ENCODE measurements at regions not wholly inside any gene's neighbourhood (a gene's known extent, or its start where the extent isn't known, plus 50 kb on each side); places are given as distances from the start of the nearest gene placed in this dataset.

DNA sequence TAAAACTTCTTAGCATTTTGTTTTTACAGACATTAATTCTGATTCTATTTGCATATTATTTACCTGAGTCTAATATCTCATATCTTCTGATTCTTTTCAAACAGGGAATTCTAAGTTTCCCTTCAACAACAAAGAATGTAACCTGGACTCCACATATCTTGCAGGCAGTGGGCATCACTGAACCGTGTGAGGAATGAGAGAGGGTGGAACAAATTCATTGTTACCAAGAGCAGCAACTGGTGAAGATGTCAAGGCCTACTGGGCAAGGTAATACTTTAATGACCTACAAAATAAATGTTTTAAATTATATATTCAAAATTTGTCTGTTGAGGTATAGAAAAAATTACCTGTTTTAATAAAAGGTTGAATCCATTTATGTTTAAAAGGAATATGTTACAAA, 455.3 kb upstream of the TUSC1 start:
- TF ChIP-seq POLR2AphosphoS5 (IDR thresholded peaks at IDR 0.05; ENCODE audit: low read depth, low read length) = no peak
- TF ChIP-seq GABPA (IDR thresholded peaks at IDR 0.05; ENCODE audit: low read depth) = no peak
- TF ChIP-seq, protein P1, sequence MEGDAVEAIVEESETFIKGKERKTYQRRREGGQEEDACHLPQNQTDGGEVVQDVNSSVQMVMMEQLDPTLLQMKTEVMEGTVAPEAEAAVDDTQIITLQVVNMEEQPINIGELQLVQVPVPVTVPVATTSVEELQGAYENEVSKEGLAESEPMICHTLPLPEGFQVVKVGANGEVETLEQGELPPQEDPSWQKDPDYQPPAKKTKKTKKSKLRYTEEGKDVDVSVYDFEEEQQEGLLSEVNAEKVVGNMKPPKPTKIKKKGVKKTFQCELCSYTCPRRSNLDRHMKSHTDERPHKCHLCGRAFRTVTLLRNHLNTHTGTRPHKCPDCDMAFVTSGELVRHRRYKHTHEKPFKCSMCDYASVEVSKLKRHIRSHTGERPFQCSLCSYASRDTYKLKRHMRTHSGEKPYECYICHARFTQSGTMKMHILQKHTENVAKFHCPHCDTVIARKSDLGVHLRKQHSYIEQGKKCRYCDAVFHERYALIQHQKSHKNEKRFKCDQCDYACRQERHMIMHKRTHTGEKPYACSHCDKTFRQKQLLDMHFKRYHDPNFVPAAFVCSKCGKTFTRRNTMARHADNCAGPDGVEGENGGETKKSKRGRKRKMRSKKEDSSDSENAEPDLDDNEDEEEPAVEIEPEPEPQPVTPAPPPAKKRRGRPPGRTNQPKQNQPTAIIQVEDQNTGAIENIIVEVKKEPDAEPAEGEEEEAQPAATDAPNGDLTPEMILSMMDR (IDR thresholded peaks at IDR 0.05) = no peak
- TF ChIP-seq GATA2 (CRISPR knock-in tag; IDR thresholded peaks at IDR 0.05) = no peak
- no peak for TF ChIP-seq SIN3A (IDR thresholded peaks at IDR 0.05; ENCODE audit: borderline replicate concordance, low read depth, low read length)
- TF ChIP-seq SMC3 (IDR thresholded peaks at IDR 0.05; ENCODE audit: low read depth, low read length) = no peak
- no peak for TF ChIP-seq FOSL2 (IDR thresholded peaks at IDR 0.05; ENCODE audit: borderline replicate concordance, low read depth)
- TF ChIP-seq, protein P2, sequence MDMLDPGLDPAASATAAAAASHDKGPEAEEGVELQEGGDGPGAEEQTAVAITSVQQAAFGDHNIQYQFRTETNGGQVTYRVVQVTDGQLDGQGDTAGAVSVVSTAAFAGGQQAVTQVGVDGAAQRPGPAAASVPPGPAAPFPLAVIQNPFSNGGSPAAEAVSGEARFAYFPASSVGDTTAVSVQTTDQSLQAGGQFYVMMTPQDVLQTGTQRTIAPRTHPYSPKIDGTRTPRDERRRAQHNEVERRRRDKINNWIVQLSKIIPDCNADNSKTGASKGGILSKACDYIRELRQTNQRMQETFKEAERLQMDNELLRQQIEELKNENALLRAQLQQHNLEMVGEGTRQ (IDR thresholded peaks at IDR 0.05; ENCODE audit: borderline replicate concordance, low read depth, low read length) = no peak
- TF ChIP-seq YY1 (IDR thresholded peaks at IDR 0.05; ENCODE audit: low read depth) = no peak

All from SK-N-SH (cell line).